ENCODE measurements at regions not wholly inside any gene's neighbourhood (a gene's known extent, or its start where the extent isn't known, plus 50 kb on each side); places are given as distances from the start of the nearest gene placed in this dataset.

DNA sequence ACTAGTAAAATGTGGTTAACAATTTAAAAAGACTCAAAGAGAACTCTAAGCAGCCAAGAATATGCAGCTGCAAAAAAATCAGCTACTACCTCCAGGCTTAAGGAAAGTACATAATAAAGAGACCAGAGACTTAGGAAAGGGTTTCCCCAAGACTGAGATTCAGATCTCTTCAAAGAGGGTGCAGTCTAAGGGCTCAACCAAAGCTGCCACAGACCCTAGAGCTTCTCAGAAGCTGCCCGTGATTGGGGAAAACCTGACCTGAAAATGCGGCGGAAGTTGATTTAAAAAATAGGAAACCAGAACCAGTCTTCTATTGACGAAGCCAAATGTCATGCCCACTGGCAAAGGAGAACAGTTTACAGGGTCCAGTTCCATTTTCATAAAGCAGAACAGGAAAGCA, 516.8 kb upstream of the MARCKS start:
- no peak for DNase-seq (ENCODE audit: low read depth in 2 of 2)

GRCh38 chr6:113343940-113344339, 513.2 kb upstream of the MARCKS start:
- DNase-seq (ENCODE audit: low read depth in 2 of 2), result no peak

GRCh38 chr6:113344969-113345368, 512.2 kb upstream of the MARCKS start:
- no peak for DNase-seq (ENCODE audit: low read depth in 2 of 2)

- DNase-seq (ENCODE audit: low read depth in 2 of 2), result no peak
Measured at GRCh38 chr6:113347436-113347835, 509.7 kb upstream of the MARCKS start.

- DNase-seq (ENCODE audit: low read depth in 2 of 2), result no peak
Measured at GRCh38 chr6:113350461-113350860, 506.7 kb upstream of the MARCKS start.

- no peak for DNase-seq (ENCODE audit: low read depth in 2 of 2)
Measured at GRCh38 chr6:113351173-113351834, 505.8 kb upstream of the MARCKS start.

DNA sequence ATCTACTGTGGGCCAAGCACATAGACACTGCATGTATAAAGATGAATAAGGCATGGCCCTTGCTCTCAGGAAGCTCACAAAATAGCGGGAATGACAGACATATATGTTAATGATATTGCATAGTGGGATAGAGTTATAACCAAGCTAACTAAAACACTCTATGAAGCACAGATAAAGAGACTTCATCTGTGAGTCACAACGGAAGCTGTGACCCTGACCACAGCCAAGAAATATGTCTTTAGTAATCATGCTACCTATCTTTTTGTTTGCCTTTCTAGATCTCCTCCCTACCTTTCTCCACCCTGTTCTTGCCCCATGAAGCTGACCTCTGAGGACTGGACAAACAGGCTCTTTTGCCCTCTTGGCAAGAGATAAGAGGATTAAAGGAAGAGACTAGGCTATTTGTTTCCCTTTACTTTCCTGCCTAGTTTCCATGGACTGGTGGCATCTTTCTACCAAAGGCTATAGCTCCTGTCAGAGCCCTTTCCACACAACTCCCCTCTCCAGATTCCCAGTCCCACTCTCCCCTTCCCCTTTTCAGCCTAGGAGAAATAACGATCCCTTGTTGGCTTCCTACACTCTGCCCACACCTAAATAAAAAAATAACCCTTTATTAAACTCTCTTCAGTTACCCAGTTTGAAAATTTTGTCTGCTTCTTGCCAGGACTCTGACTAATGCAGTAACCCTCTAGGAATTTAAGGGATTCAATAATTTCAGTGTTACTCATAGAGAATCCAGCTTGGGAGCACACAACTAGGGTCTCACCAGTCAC, 504.9 kb upstream of the MARCKS start:
- DNase-seq (ENCODE audit: low read depth in 2 of 2), result no peak

DNA sequence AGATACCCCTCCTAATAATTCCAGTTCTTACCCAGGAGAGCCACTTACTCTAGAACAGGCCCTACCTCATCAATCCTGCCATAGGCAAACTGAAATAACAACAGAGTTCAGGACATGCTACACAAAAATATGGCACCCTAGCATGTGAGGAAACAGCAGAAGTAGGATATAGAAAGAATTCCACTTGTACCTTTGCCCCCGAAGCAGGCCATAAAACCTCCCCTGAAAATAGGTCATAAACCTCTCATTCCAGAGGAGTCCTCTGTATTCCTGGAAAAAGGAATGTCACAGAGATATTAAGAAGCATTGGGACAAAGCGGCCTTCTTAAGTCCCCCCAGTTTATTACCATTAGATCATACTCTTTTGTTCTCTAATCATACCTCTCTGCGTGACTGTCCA, 504.3 kb upstream of the MARCKS start:
- no peak for DNase-seq (ENCODE audit: low read depth in 2 of 2)

DNA sequence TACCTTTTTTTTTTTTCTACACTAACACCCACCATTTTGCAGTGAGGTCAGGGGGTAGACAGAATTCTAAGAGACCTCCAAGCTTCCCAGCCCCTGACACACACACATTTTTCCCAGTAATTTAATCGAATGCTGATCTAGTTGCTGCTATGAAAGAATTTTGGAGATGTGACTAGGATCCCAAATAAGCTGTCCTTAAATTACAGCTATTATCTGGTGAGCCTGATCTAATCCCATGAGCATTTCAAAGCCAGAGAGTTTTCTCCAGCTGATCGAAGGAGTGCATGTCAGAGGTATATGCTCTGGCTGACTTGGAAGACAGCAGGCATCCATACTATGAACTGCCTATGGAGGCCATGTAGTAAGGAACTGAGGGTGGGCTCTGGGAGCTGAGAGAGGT, 503.8 kb upstream of the MARCKS start:
- no peak for DNase-seq (ENCODE audit: low read depth in 2 of 2)

- DNase-seq (ENCODE audit: low read depth in 2 of 2), result no peak
Measured at GRCh38 chr6:113354204-113354895, 502.8 kb upstream of the MARCKS start.

- DNase-seq (ENCODE audit: low read depth in 2 of 2), result no peak
Measured at GRCh38 chr6:113356139-113356538, 501.0 kb upstream of the MARCKS start.

DNA sequence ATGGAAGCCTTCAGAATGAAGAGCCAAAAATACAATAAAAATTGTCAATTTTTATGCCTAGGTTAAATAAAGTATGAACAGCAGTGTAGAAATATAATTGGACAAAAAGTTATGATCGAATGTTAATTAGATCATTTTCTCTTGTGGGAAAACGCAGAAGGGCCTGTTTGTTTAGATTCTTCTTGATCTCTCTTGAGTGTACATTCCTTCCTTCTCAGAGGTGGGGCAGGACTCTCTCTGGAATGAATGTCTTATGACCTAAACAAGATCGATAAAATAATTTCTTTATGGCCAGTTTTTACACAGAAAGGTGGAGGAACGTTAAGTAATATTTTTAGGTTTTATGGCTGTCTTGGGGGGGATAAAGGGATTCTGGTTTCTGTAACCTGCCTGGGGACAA, 500.1 kb upstream of the MARCKS start:
- DNase-seq (ENCODE audit: low read depth in 2 of 2), result no peak

- DNase-seq (ENCODE audit: low read depth in 2 of 2), result no peak
Measured at GRCh38 chr6:113358063-113358583, 499.0 kb upstream of the MARCKS start.

DNA sequence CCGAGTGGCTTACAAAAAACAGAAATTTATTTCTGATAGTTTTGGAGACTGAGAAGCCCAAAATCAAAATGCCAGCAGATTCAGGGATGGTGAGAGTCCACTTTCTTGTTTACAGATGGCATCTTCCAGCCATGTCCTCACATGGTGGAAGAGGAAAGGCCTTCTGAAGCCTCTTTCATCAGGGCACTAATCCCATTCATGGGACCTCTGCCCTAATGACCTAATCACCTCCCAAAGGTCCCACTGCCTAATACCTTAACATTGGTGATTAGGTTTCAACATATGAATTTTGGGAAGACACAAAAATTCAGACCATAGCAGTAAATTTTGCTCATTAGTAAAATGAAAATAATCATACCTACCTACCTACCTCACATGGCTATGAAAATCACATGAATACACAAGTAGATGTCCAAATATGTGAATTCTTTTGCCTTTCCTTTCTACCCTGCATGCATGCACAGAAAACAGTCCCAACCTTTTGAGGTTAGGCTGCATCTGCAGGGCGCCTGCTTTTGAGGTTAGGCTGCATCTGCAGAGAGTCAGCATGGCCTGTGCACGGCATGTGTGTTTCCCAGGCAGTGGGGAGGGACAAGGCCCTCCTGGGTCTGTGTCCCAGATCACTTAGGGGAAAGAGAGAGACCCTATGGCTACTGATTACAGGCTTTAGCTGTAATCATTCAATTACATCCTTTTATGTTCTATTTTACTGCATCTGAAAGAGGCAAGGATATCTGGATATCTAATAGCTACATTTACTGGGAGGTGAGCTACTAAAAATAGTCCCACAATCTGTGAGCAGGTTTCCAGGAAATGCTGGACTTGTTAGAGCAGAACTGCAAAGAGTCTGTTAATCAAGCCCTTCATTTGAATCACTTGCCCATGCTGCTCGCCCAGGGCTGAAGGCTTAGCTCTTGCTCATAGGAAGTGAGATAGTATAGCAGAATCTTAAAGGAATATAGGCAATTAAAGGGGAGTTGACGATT, 497.7 kb upstream of the MARCKS start:
- DNase-seq (ENCODE audit: low read depth in 2 of 2), result no peak

DNA sequence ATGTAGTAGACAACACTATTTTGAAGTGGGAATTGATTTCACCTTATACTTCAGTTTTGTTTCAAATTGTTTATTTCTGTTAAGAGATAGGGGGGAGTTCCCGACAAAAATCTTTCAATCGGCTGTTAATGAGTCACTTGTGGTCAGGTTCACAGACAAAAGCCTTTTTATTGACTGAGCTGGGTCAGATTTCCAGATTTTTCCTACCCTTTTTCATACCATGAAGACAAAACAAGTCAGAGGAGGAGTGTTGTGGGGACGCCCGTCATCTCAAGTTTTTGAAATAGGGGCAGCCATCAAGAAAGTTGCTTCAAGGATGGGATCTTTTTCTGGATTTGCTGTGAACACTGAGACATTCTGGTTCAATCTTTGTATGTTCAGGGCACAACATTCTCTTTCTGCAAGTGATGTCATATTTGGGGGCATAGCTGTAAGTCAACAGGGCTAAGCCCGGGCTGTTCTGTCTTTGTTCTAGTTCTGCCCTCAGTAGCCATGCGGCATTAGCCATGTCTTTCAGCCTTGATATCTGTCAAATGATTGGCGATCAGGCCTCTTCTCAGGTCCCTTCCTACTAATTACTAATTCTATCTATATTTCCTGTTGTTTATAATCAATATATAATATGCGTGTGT, 496.0 kb upstream of the MARCKS start:
- no peak for DNase-seq (ENCODE audit: low read depth in 2 of 2)

DNA sequence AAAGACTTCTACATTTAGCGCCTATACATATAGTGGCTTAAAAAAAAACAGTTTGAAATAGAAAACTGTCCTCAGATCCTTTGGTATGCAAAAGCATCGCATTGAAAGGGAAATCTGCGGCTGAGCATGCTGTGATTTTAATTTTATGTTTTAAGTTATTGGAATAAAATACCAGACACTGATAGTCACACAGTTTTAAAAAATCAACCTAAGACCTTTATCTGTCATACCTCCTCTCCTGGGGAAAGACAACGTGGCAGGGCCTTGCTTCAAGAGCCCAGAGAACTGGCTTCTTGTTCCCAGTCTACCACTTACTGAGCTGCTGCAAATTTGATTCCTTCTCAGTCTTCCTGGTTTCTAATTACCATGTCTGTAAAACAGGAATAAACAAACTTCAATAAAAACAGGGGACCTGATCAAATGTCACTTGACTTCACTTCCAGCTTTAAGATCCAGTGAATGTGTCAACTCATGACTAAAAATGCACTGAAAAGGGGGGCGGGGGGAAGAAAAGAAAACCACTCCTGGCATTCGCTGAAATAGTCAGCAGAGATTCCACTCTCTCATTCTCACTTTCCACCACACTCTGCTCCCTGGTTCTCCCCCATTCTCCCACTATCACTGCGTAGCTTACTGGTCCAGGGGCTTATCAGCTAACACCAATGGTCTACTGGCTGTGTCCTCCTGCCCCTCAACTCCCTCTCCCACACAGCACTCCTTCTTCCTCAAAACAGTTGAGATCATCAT, 494.7 kb upstream of the MARCKS start:
- DNase-seq (ENCODE audit: low read depth in 2 of 2), result no peak

GRCh38 chr6:113363048-113363798, 493.9 kb upstream of the MARCKS start:
- DNase-seq (ENCODE audit: low read depth in 2 of 2), result no peak

DNA sequence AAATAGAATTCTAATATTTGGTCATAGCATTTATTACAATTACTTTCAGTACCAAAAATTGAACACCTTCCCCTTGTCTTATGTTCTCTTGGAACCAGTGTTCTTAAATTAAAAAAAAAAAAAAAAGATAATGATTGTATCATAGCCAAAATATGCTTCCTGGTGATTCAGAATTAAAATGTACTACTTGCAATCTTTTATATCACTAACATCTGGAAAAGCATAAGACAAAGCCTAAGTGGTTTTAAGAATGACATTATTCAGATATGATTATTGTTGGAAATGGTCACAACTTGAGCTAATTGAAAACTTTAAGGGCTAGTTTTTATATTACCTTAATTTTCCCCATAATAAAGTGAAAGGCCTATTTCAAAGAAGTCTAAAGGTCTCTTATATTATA, 493.3 kb upstream of the MARCKS start:
- DNase-seq (ENCODE audit: low read depth in 2 of 2), result no peak

DNA sequence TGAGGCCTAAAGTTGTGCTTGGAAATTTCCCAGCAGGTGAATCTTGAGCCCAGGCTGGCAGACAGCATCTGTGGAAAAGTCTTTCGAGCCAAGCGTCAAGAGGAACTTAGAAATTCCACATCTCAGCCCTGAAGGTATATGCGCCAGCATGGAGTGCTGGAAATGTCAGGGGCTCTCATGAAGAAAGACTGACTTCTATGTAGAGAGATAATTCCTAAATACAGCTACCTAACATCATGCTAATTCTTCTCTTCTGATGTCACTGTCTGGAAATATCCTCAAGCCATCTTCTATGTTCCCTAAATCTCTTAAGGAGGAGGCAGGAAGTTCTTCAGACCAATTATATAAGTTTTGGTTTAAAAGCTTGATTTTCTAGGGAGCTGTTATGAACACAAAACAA, 492.4 kb upstream of the MARCKS start:
- DNase-seq (ENCODE audit: low read depth in 2 of 2), result no peak

DNA sequence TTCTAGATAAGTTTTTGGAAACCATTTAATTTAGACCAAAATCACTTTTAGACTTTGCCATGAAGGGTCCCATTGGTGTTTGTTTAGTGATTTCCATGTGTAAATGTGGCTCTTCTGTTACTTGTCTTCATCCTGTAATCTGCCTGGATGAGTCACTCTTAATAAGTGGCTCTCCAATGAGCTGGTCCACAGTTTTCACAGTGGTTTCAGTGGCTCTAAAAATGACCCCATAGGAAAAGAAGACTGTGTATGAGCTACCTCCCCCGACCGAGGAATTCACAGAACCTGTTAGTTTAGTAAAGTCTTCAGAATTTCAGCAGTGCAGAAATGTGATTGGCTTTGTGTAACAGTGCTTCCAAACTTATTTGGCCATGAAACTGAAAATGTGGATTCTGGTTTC, 492.0 kb upstream of the MARCKS start:
- no peak for DNase-seq (ENCODE audit: low read depth in 2 of 2)

Measured in activated CD4-positive, alpha-beta T cell treated with anti-CD3 and anti-CD28 coated beads for 24 hours (primary cell).